ENCODE measurements at regions not wholly inside any gene's neighbourhood (a gene's known extent, or its start where the extent isn't known, plus 50 kb on each side); places are given as distances from the start of the nearest gene placed in this dataset.

DNA sequence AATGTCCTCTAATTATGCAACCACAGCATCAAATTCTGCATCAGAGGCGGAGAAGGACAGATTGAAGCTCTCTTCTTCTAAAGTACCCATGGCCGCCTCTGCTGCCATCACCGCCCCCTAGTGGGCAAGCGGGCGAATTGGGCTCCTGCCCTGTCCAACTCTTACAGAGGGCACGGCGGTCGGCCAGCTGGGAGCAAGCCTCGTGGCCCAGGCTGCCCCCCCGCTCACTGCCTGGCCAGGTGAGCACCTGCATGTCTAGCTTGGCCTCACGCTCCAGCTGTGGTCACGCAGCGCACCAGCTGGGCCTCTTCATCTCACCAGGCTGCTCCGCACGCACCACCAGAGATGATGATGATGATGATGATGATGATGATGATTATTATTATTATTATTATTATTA lies 146.1 kb upstream of the TOM1L1 start:
- no peak for TF ChIP-seq EZH2 (IDR thresholded peaks at IDR 0.05)
- no peak for TF ChIP-seq EZH2phosphoT487 (IDR thresholded peaks at IDR 0.05)
- TF ChIP-seq CTCF (IDR thresholded peaks at IDR 0.05): peak; percentile 45
- Histone ChIP-seq H3K9ac (no peak overlapping the region), H3F3A (ENCODE audit: low read depth) (no peaks in the 10 kb centered on the region), H3K4me3 (no peak overlapping the region), H3K4me2 (no peak overlapping the region), H3K27ac (no peak overlapping the region), H3K36me3 (no peaks in the 10 kb centered on the region), H2AFZ (replicated peaks) (no peak overlapping the region), H3K9me3 (ENCODE audit: low read depth) (no peaks in the 10 kb centered on the region), H3K4me1 (no peaks in the 10 kb centered on the region), H4K20me1 (ENCODE audit: low read depth) (no peaks in the 10 kb centered on the region), H3K27me3 (no peaks in the 10 kb centered on the region), H3K79me2 (ENCODE audit: low read depth) (no peaks in the 10 kb centered on the region)
- no peaks in the 10 kb centered on the region for H3K36me3 Mint-ChIP-seq
- no peak overlapping the region for H3K27ac Mint-ChIP-seq
- H3K4me3 Mint-ChIP-seq: no peak overlapping the region
- H3K4me1 Mint-ChIP-seq: no peaks in the 10 kb centered on the region
- no peaks in the 10 kb centered on the region for H3K27me3 Mint-ChIP-seq (ENCODE audit: insufficient read depth, low read depth)
- H3K9me3 Mint-ChIP-seq: no peaks in the 10 kb centered on the region
- DNase-seq (ENCODE audit: low spot score): peak; percentile 4

- Histone ChIP-seq H3K9ac (no peak overlapping the region), H3K4me2 (no peak overlapping the region), H3K9me3 (ENCODE audit: low read depth) (no peaks in the 10 kb centered on the region), H4K20me1 (ENCODE audit: low read depth) (no peaks in the 10 kb centered on the region), H2AFZ (replicated peaks) (no peak overlapping the region), H3K27ac (no peak overlapping the region), H3K79me2 (ENCODE audit: low read depth) (no peaks in the 10 kb centered on the region), H3F3A (ENCODE audit: low read depth) (no peaks in the 10 kb centered on the region), H3K36me3 (no peaks in the 10 kb centered on the region), H3K27me3 (no peaks in the 10 kb centered on the region), H3K4me1 (no peaks in the 10 kb centered on the region), H3K4me3 (no peak overlapping the region)
- no peaks in the 10 kb centered on the region for H3K27me3 Mint-ChIP-seq (ENCODE audit: insufficient read depth, low read depth)
- no peaks in the 10 kb centered on the region for H3K4me1 Mint-ChIP-seq
- TF ChIP-seq EZH2phosphoT487 (IDR thresholded peaks at IDR 0.05) (no peak), CTCF (IDR thresholded peaks at IDR 0.05) (no peak), EZH2 (IDR thresholded peaks at IDR 0.05) (no peak)
- DNase-seq (ENCODE audit: low spot score): no peak
- H3K4me3 Mint-ChIP-seq: no peak overlapping the region
- H3K9me3 Mint-ChIP-seq: no peaks in the 10 kb centered on the region
- no peak overlapping the region for H3K27ac Mint-ChIP-seq
- no peaks in the 10 kb centered on the region for H3K36me3 Mint-ChIP-seq
Observed at GRCh38 chr17:54760836-54761235, 139.8 kb upstream of the TOM1L1 start.

GRCh38 chr17:54770836-54771235 lies 129.8 kb upstream of the TOM1L1 start:
- Mint-ChIP-seq H3K4me3 (no peak overlapping the region), H3K27me3 (ENCODE audit: insufficient read depth, low read depth) (peaks cover 3% of the 10 kb centered on the region), H3K4me1 (no peaks in the 10 kb centered on the region), H3K9me3 (no peaks in the 10 kb centered on the region), H3K27ac (no peak overlapping the region), H3K36me3 (no peaks in the 10 kb centered on the region)
- no peak overlapping the region for H3K4me2 ChIP-seq
- H3K27me3 ChIP-seq: no peaks in the 10 kb centered on the region
- DNase-seq (ENCODE audit: low spot score): no peak
- no peaks in the 10 kb centered on the region for H3F3A ChIP-seq (ENCODE audit: low read depth)
- H3K79me2 ChIP-seq (ENCODE audit: low read depth): no peaks in the 10 kb centered on the region
- H3K9ac ChIP-seq: no peak overlapping the region
- no peak overlapping the region for H3K4me3 ChIP-seq
- TF ChIP-seq EZH2 (IDR thresholded peaks at IDR 0.05): no peak
- no peak for TF ChIP-seq EZH2phosphoT487 (IDR thresholded peaks at IDR 0.05)
- no peak for TF ChIP-seq CTCF (IDR thresholded peaks at IDR 0.05)
- no peaks in the 10 kb centered on the region for H4K20me1 ChIP-seq (ENCODE audit: low read depth)
- no peak overlapping the region for H2AFZ ChIP-seq (replicated peaks)
- no peaks in the 10 kb centered on the region for H3K9me3 ChIP-seq (ENCODE audit: low read depth)
- no peaks in the 10 kb centered on the region for H3K36me3 ChIP-seq
- H3K27ac ChIP-seq: no peak overlapping the region
- H3K4me1 ChIP-seq: no peaks in the 10 kb centered on the region

All from neural progenitor cell (in vitro differentiated cells).